ENCODE measurements at regions not wholly inside any gene's neighbourhood (a gene's known extent, or its start where the extent isn't known, plus 50 kb on each side); places are given as distances from the start of the nearest gene placed in this dataset.
"Not testable (repeated sequence)": the region's sequence is repeated elsewhere in the genome, so short reads cannot be mapped to it uniquely, and the experiment has no call there.

- peak; percentile 75 for TF ChIP-seq ATF7 (IDR thresholded peaks at IDR 0.05)
- POLR2A ChIA-PET; in situ Hi-C loops (cut with HindIII; ENCODE audit: extremely low pct_ligation_motif_present, low pct_unique_long_range_greater_than_20kb); H3K4me3 ChIP-seq (replicated peaks in 1 of 3; ENCODE audit: insufficient read depth in 1 of 3, low read depth in 2 of 3, low read length in 3 of 3); H3K27me3 ChIP-seq (ENCODE audit: control insufficient read depth in 1 of 2, insufficient read depth in 2 of 2, low read length in 2 of 2); H3K79me2 ChIP-seq (ENCODE audit: insufficient read depth, low read length); H3K9me3 ChIP-seq (ENCODE audit: low read length); H4K20me1 ChIP-seq (ENCODE audit: insufficient read depth, low read length); CTCF ChIA-PET (ENCODE audit: low intra/inter-chr PET ratio, low total read pairs); H3K36me3 ChIP-seq (replicated peaks in 1 of 2; ENCODE audit: control insufficient read depth in 1 of 2, insufficient read depth in 2 of 2, low read length in 2 of 2); FAIRE-seq; H3K27ac ChIP-seq (ENCODE audit: extremely low read length, insufficient read depth, low read length); H2AFZ ChIP-seq (ENCODE audit: low read length); H3K4me1 ChIP-seq (ENCODE audit: insufficient read depth, low read length); H3K9ac ChIP-seq (ENCODE audit: insufficient read depth, low read depth, low read length); intact Hi-C loops (cut with micrococcal nuclease; ENCODE audit: unreplicated experiment); ATAC-seq; H3K4me2 ChIP-seq (ENCODE audit: low read depth, low read length); BruUV-seq (replicated peaks); DNase-seq (ENCODE audit: low spot score); TF ChIP-seq ATF7 (CRISPR knock-in tag; IDR thresholded peaks at IDR 0.05): not testable (repeated sequence)
- WGBS (ENCODE audit: low lambda C conversion rate): 9% methylated on average over 1 of the region's 1 CpG
These were observed 77.7 kb downstream of the FOXD4L5 start for GRCh38 chr9:65207273-65207672.

- ATAC-seq; H3K9me3 ChIP-seq (ENCODE audit: low read length); H3K9ac ChIP-seq (ENCODE audit: insufficient read depth, low read depth, low read length); H3K79me2 ChIP-seq (ENCODE audit: insufficient read depth, low read length); H2AFZ ChIP-seq (ENCODE audit: low read length); H4K20me1 ChIP-seq (ENCODE audit: insufficient read depth, low read length); H3K27ac ChIP-seq (ENCODE audit: extremely low read length, insufficient read depth, low read length); H3K36me3 ChIP-seq (replicated peaks in 1 of 2; ENCODE audit: control insufficient read depth in 1 of 2, insufficient read depth in 2 of 2, low read length in 2 of 2); H3K4me3 ChIP-seq (replicated peaks in 1 of 3; ENCODE audit: insufficient read depth in 1 of 3, low read depth in 2 of 3, low read length in 3 of 3); intact Hi-C loops (cut with micrococcal nuclease; ENCODE audit: unreplicated experiment); H3K4me2 ChIP-seq (ENCODE audit: low read depth, low read length); CTCF ChIA-PET (ENCODE audit: low intra/inter-chr PET ratio, low total read pairs); BruUV-seq (replicated peaks); FAIRE-seq; H3K4me1 ChIP-seq (ENCODE audit: insufficient read depth, low read length); POLR2A ChIA-PET; in situ Hi-C loops (cut with HindIII; ENCODE audit: extremely low pct_ligation_motif_present, low pct_unique_long_range_greater_than_20kb); DNase-seq (ENCODE audit: low spot score); H3K27me3 ChIP-seq (ENCODE audit: control insufficient read depth in 1 of 2, insufficient read depth in 2 of 2, low read length in 2 of 2): not testable (repeated sequence)
- WGBS (ENCODE audit: low lambda C conversion rate): no CpG with 5 or more reads among the region's 1 CpG
These were observed 79.2 kb downstream of the FOXD4L5 start for GRCh38 chr9:65205853-65206252.

GRCh38 chr9:65195781-65196180, 89.2 kb downstream of the FOXD4L5 start:
- H4K20me1 ChIP-seq (ENCODE audit: insufficient read depth, low read length); CTCF ChIA-PET (ENCODE audit: low intra/inter-chr PET ratio, low total read pairs); DNase-seq (ENCODE audit: low spot score); H3K27ac ChIP-seq (ENCODE audit: extremely low read length, insufficient read depth, low read length); H2AFZ ChIP-seq (ENCODE audit: low read length); H3K9me3 ChIP-seq (ENCODE audit: low read length); H3K27me3 ChIP-seq (ENCODE audit: control insufficient read depth in 1 of 2, insufficient read depth in 2 of 2, low read length in 2 of 2); H3K4me1 ChIP-seq (ENCODE audit: insufficient read depth, low read length); BruUV-seq (replicated peaks); in situ Hi-C loops (cut with HindIII; ENCODE audit: extremely low pct_ligation_motif_present, low pct_unique_long_range_greater_than_20kb); intact Hi-C loops (cut with micrococcal nuclease; ENCODE audit: unreplicated experiment); H3K4me2 ChIP-seq (ENCODE audit: low read depth, low read length); H3K4me3 ChIP-seq (replicated peaks in 1 of 3; ENCODE audit: insufficient read depth in 1 of 3, low read depth in 2 of 3, low read length in 3 of 3); FAIRE-seq; H3K79me2 ChIP-seq (ENCODE audit: insufficient read depth, low read length); ATAC-seq; H3K36me3 ChIP-seq (replicated peaks in 1 of 2; ENCODE audit: control insufficient read depth in 1 of 2, insufficient read depth in 2 of 2, low read length in 2 of 2); POLR2A ChIA-PET; H3K9ac ChIP-seq (ENCODE audit: insufficient read depth, low read depth, low read length): not testable (repeated sequence)
- 97% methylated on average over 63 of the region's 65 CpGs for WGBS (ENCODE audit: low lambda C conversion rate)

- DNase-seq (ENCODE audit: low spot score); FAIRE-seq; H3K27ac ChIP-seq (ENCODE audit: extremely low read length, insufficient read depth, low read length); in situ Hi-C loops (cut with HindIII; ENCODE audit: extremely low pct_ligation_motif_present, low pct_unique_long_range_greater_than_20kb); H3K9me3 ChIP-seq (ENCODE audit: low read length); intact Hi-C loops (cut with micrococcal nuclease; ENCODE audit: unreplicated experiment); H3K36me3 ChIP-seq (replicated peaks in 1 of 2; ENCODE audit: control insufficient read depth in 1 of 2, insufficient read depth in 2 of 2, low read length in 2 of 2); H3K27me3 ChIP-seq (ENCODE audit: control insufficient read depth in 1 of 2, insufficient read depth in 2 of 2, low read length in 2 of 2); H3K79me2 ChIP-seq (ENCODE audit: insufficient read depth, low read length); H3K9ac ChIP-seq (ENCODE audit: insufficient read depth, low read depth, low read length); H3K4me2 ChIP-seq (ENCODE audit: low read depth, low read length); H4K20me1 ChIP-seq (ENCODE audit: insufficient read depth, low read length); ATAC-seq; BruUV-seq (replicated peaks); POLR2A ChIA-PET; CTCF ChIA-PET (ENCODE audit: low intra/inter-chr PET ratio, low total read pairs); H3K4me3 ChIP-seq (replicated peaks in 1 of 3; ENCODE audit: insufficient read depth in 1 of 3, low read depth in 2 of 3, low read length in 3 of 3); H2AFZ ChIP-seq (ENCODE audit: low read length); H3K4me1 ChIP-seq (ENCODE audit: insufficient read depth, low read length): not testable (repeated sequence)
- no CpG with 5 or more reads among the region's 9 CpGs for WGBS (ENCODE audit: low lambda C conversion rate)
These were observed 129.1 kb downstream of the FOXD4L5 start for GRCh38 chr9:65155937-65156336.

Measured in HepG2 (cell line).